ENCODE measurements at regions not wholly inside any gene's neighbourhood (a gene's known extent, or its start where the extent isn't known, plus 50 kb on each side); places are given as distances from the start of the nearest gene placed in this dataset.

- TF ChIP-seq, protein P1, sequence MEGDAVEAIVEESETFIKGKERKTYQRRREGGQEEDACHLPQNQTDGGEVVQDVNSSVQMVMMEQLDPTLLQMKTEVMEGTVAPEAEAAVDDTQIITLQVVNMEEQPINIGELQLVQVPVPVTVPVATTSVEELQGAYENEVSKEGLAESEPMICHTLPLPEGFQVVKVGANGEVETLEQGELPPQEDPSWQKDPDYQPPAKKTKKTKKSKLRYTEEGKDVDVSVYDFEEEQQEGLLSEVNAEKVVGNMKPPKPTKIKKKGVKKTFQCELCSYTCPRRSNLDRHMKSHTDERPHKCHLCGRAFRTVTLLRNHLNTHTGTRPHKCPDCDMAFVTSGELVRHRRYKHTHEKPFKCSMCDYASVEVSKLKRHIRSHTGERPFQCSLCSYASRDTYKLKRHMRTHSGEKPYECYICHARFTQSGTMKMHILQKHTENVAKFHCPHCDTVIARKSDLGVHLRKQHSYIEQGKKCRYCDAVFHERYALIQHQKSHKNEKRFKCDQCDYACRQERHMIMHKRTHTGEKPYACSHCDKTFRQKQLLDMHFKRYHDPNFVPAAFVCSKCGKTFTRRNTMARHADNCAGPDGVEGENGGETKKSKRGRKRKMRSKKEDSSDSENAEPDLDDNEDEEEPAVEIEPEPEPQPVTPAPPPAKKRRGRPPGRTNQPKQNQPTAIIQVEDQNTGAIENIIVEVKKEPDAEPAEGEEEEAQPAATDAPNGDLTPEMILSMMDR (IDR thresholded peaks at IDR 0.05; ENCODE audit: extremely low read depth in 1 of 2, insufficient read depth in 1 of 2, low read depth in 1 of 2, low read length in 2 of 2) = no peak
- TF ChIP-seq POLR2A (IDR thresholded peaks at IDR 0.05; ENCODE audit: low read depth, low read length) (no peak), MAX (IDR thresholded peaks at IDR 0.05; ENCODE audit: insufficient read depth, insufficient read length) (no peak), FOS (IDR thresholded peaks at IDR 0.05; ENCODE audit: borderline replicate concordance, insufficient read depth, low read length) (no peak), EZH2 (IDR thresholded peaks at IDR 0.05; ENCODE audit: borderline replicate concordance, low read depth, low read length, severe bottlenecking) (no peak), GATA2 (IDR thresholded peaks at IDR 0.05; ENCODE audit: insufficient read depth, insufficient read length, low read depth, low read length) (no peak), POLR2AphosphoS5 (IDR thresholded peaks at IDR 0.05; ENCODE audit: insufficient read depth, low read depth, low read length) (no peak), MYC (IDR thresholded peaks at IDR 0.05; ENCODE audit: low read depth, low read length) (no peak), JUN (IDR thresholded peaks at IDR 0.05; ENCODE audit: borderline replicate concordance, insufficient read depth, insufficient read length, low read depth) (no peak)
Measured at GRCh38 chr9:117466111-117466510, 51.3 kb upstream of the ASTN2 start.
